Endothelial cell (in vitro differentiated cells): ENCODE measurements at regions not wholly inside any gene's neighbourhood (a gene's known extent, or its start where the extent isn't known, plus 50 kb on each side); places are given as distances from the start of the nearest gene placed in this dataset.

ENCODE experiments used
- DNase-seq: peaks from one replicate; pipeline ENCODE4 v3.0.0; 2021; ENCODE audit warnings: low spot score
- H3K27ac Mint-ChIP-seq: one replicate; pipeline ENCODE4 v1.8.0; 2021; ENCODE audit warnings: mixed read lengths, inconsistent platforms; ENCODE audit not compliant: unreplicated experiment
- H3K27me3 Mint-ChIP-seq: one replicate; pipeline ENCODE4 v1.8.0; 2021; ENCODE audit warnings: mild to moderate bottlenecking, moderate library complexity, mixed read lengths, inconsistent platforms; ENCODE audit not compliant: unreplicated experiment
- H3K36me3 Mint-ChIP-seq: one replicate; pipeline ENCODE4 v1.8.0; 2021; ENCODE audit warnings: mild to moderate bottlenecking, low read depth, mixed read lengths, inconsistent platforms; ENCODE audit not compliant: unreplicated experiment
- H3K4me1 Mint-ChIP-seq: one replicate; pipeline ENCODE4 v1.8.0; 2021; ENCODE audit warnings: mild to moderate bottlenecking, mixed read lengths, inconsistent platforms; ENCODE audit not compliant: unreplicated experiment
- H3K4me3 Mint-ChIP-seq: one replicate; pipeline ENCODE4 v1.8.0; 2021; ENCODE audit warnings: mild to moderate bottlenecking, mixed read lengths, inconsistent platforms; ENCODE audit not compliant: unreplicated experiment
- H3K9me3 Mint-ChIP-seq: one replicate; pipeline ENCODE4 v1.8.0; 2021; ENCODE audit warnings: mixed read lengths, inconsistent platforms; ENCODE audit not compliant: unreplicated experiment
- TF ChIP-seq, protein P1 (sequence below): fragments of 200-600 bp; sonication (generic); IDR thresholded peaks from one replicate; pipeline ENCODE4 v1.5.0; 2021; ENCODE audit warnings: antibody characterized with exemption; ENCODE audit not compliant: unreplicated experiment

DNA sequence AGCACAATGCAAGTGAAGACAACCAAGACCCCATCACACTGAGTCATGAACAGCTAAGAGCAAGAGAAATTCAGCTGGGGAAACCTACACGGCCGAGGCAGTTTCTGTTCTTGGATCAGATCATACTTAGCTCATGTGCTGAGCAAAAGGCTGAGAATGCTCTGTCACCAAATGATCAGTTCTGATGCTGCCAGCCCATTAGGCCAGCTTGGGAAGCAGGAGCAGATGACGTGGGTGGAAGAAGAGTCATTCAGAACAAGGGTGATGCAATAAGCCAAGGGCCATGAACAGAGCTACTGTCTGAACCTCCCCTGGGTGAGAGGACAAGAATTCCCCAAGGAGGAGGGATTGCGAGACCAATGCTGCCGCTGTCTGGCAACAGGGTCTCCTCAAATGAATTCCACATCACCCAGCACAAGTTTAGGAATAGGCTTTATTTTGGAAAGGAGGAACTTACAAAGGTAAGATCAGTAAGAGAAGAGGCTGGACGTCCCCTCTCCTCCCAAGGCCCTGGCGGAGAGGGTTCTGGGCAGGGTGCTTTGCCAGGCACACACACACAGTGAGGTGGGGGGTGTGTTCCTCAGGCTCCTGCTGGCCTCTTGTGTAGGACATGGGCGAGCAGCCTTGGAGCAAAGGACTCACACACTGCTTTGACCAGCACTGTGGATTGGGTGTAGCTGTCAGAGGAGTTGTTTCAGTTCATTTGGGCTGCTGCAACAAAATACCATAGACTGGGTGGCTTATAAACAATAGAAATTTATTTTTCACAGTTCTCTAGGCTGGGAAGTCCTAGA, 65.6 kb upstream of the CTXND1 start:
- no peak for DNase-seq
- Mint-ChIP-seq H3K36me3 (no peaks in the 10 kb centered on the region), H3K4me1 (peaks cover 7% of the 10 kb centered on the region), H3K4me3 (no peak overlapping the region), H3K27me3 (no peaks in the 10 kb centered on the region), H3K9me3 (no peaks in the 10 kb centered on the region), H3K27ac (no peak overlapping the region)
- TF ChIP-seq, protein P1, sequence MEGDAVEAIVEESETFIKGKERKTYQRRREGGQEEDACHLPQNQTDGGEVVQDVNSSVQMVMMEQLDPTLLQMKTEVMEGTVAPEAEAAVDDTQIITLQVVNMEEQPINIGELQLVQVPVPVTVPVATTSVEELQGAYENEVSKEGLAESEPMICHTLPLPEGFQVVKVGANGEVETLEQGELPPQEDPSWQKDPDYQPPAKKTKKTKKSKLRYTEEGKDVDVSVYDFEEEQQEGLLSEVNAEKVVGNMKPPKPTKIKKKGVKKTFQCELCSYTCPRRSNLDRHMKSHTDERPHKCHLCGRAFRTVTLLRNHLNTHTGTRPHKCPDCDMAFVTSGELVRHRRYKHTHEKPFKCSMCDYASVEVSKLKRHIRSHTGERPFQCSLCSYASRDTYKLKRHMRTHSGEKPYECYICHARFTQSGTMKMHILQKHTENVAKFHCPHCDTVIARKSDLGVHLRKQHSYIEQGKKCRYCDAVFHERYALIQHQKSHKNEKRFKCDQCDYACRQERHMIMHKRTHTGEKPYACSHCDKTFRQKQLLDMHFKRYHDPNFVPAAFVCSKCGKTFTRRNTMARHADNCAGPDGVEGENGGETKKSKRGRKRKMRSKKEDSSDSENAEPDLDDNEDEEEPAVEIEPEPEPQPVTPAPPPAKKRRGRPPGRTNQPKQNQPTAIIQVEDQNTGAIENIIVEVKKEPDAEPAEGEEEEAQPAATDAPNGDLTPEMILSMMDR: no peak

DNA sequence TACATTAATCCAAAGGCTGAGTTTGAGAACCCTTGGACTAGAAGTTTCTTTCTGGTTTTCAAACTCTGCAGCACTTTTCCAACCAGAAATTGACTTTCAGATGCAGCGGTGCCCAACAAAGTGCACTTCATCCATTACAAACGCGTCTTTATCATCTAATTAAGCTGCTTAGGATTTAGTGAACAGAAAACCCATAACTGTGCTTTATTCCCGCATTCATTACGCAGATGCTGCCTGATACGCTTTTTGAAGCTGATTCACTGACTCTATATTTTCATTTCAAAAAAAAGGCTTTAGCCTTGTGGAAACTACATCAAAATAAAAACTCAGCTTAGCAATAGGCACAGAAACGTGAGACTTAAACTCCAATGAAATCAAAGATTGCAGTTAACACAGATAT, 69.8 kb upstream of the CTXND1 start:
- no peak overlapping the region for H3K4me3 Mint-ChIP-seq
- no peak overlapping the region for H3K27ac Mint-ChIP-seq

DNA sequence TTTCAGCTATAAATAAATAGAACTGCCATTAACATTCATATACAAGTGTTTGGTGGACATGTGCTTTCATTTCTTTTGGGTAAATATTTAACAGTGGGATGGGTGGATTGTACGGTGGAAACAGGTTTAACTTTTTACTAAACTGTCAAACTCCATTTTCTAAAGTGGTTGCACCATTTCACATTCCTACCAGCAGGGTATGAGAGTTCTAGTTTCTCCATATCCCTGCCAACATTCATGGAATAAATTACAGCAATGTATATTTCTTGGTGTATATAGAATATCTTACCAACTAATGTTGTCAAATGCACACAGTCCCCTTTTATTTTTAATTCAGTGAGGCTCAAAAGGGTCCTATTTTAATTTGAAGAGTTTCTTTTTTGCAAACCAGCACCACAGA, 71.3 kb upstream of the CTXND1 start:
- Mint-ChIP-seq H3K4me1 (peaks cover 4% of the 10 kb centered on the region), H3K36me3 (no peaks in the 10 kb centered on the region), H3K27me3 (peaks cover 2% of the 10 kb centered on the region), H3K27ac (no peak overlapping the region), H3K4me3 (no peak overlapping the region), H3K9me3 (no peaks in the 10 kb centered on the region)
- DNase-seq: no peak
- TF ChIP-seq, protein P1: no peak

More for the DNA sequence above, 69.8 kb upstream of the CTXND1 start:
- Mint-ChIP-seq H3K4me1 (no peaks in the 10 kb centered on the region), H3K36me3 (no peaks in the 10 kb centered on the region), H3K9me3 (no peaks in the 10 kb centered on the region), H3K27me3 (no peaks in the 10 kb centered on the region)
- TF ChIP-seq, protein P1: no peak
- DNase-seq: no peak

- Mint-ChIP-seq H3K27me3 (peaks cover 5% of the 10 kb centered on the region), H3K27ac (no peak overlapping the region), H3K4me1 (peaks cover 4% of the 10 kb centered on the region), H3K4me3 (no peak overlapping the region), H3K9me3 (no peaks in the 10 kb centered on the region), H3K36me3 (no peaks in the 10 kb centered on the region)
- DNase-seq: no peak
- TF ChIP-seq, protein P1: no peak
Observed at GRCh38 chr15:80324545-80325080, 72.6 kb upstream of the CTXND1 start.

DNA sequence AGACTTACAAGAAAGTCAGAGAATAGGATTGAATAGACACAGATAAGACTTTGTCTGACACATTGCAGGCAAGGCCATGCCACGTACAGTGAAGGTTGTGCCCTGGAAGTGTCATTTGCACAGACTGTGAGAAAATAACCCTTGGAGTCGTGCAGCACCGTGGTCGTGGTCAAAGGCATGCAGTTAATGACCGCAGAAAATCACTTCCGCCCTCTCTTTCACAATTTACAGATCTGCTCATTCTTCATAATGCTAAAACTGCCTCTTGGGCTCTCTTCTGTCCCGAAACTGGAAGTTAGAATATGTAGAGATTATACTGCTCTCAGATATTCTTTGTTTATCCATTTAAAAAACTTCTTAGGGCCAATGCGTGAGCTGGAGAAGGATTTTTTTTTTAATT, 73.2 kb upstream of the CTXND1 start:
- no peak overlapping the region for H3K4me3 Mint-ChIP-seq
- H3K27me3 Mint-ChIP-seq: peaks cover 5% of the 10 kb centered on the region
- peaks cover 4% of the 10 kb centered on the region for H3K4me1 Mint-ChIP-seq
- no peaks in the 10 kb centered on the region for H3K9me3 Mint-ChIP-seq
- TF ChIP-seq, protein P1: no peak
- no peak for DNase-seq
- no peak overlapping the region for H3K27ac Mint-ChIP-seq
- no peaks in the 10 kb centered on the region for H3K36me3 Mint-ChIP-seq
